GM04503 (cell line): ENCODE measurements at regions not wholly inside any gene's neighbourhood (a gene's known extent, or its start where the extent isn't known, plus 50 kb on each side); places are given as distances from the start of the nearest gene placed in this dataset.
"Not testable (repeated sequence)": the region's sequence is repeated elsewhere in the genome, so short reads cannot be mapped to it uniquely, and the experiment has no call there.

ENCODE experiments used
- DNase-seq: peaks from one replicate; pipeline ENCODE4 v3.0.0-alpha.2; 2012; ENCODE audit warnings: low read depth

GRCh38 chr4:181013162-181013561 lies 1230.0 kb upstream of the TENM3 start:
- DNase-seq = no peak

- no peak for DNase-seq
These were observed 1226.2 kb upstream of the TENM3 start for GRCh38 chr4:181017038-181017437.

GRCh38 chr4:181018472-181018871 lies 1224.7 kb upstream of the TENM3 start:
- DNase-seq = no peak

- DNase-seq = no peak
These were observed 1224.3 kb upstream of the TENM3 start for GRCh38 chr4:181018913-181019312.

- no peak for DNase-seq
These were observed 1222.7 kb upstream of the TENM3 start for GRCh38 chr4:181020456-181020855.

GRCh38 chr4:181021213-181021612 lies 1222.0 kb upstream of the TENM3 start:
- DNase-seq = no peak

- not testable (repeated sequence) for DNase-seq
These were observed 1212.9 kb upstream of the TENM3 start for GRCh38 chr4:181030135-181030921.

- DNase-seq = no peak
These were observed 1212.2 kb upstream of the TENM3 start for GRCh38 chr4:181030961-181031360.

- DNase-seq = no peak
These were observed 1199.7 kb upstream of the TENM3 start for GRCh38 chr4:181043486-181043885.

- no peak for DNase-seq
These were observed 1196.4 kb upstream of the TENM3 start for GRCh38 chr4:181046809-181047208.

- DNase-seq = no peak
These were observed 1191.3 kb upstream of the TENM3 start for GRCh38 chr4:181051931-181052330.

- no peak for DNase-seq
These were observed 1181.4 kb upstream of the TENM3 start for GRCh38 chr4:181061787-181062186.

- no peak for DNase-seq
These were observed 1180.0 kb upstream of the TENM3 start for GRCh38 chr4:181063212-181063611.

- no peak for DNase-seq
These were observed 1165.9 kb upstream of the TENM3 start for GRCh38 chr4:181077341-181077740.

GRCh38 chr4:181078196-181078595 lies 1165.0 kb upstream of the TENM3 start:
- no peak for DNase-seq

GRCh38 chr4:181083757-181084361 lies 1159.3 kb upstream of the TENM3 start:
- DNase-seq = no peak

GRCh38 chr4:181085557-181085956 lies 1157.6 kb upstream of the TENM3 start:
- no peak for DNase-seq

GRCh38 chr4:181105487-181105886 lies 1137.7 kb upstream of the TENM3 start:
- DNase-seq = no peak

GRCh38 chr4:181106398-181106797 lies 1136.8 kb upstream of the TENM3 start:
- no peak for DNase-seq

GRCh38 chr4:181108237-181108636 lies 1135.0 kb upstream of the TENM3 start:
- DNase-seq = no peak

GRCh38 chr4:181119186-181119585 lies 1124.0 kb upstream of the TENM3 start:
- no peak for DNase-seq

GRCh38 chr4:181121733-181122132 lies 1121.5 kb upstream of the TENM3 start:
- DNase-seq = no peak

GRCh38 chr4:181127171-181127570 lies 1116.0 kb upstream of the TENM3 start:
- DNase-seq = no peak

GRCh38 chr4:181130317-181130716 lies 1112.9 kb upstream of the TENM3 start:
- not testable (repeated sequence) for DNase-seq
